IMR-90 (cell line): ENCODE measurements at regions not wholly inside any gene's neighbourhood (a gene's known extent, or its start where the extent isn't known, plus 50 kb on each side); places are given as distances from the start of the nearest gene placed in this dataset.

ENCODE experiments used
- ATAC-seq: fragments of 200-7000 bp; cut with Tn5 transposase; 2 replicates; pipeline ENCODE4 v1.9.1; 2020; ENCODE audit warnings: low read depth, mild to moderate bottlenecking, moderate library complexity
- BruUV-seq: library from RNA; stranded (reverse); fragments of 400-500 nt; replicated peaks from 2 replicates; lab custom pipeline; 2021; lab: Mats Ljungman, UMichigan
- CTCF ChIA-PET: fragments of 300-600 bp; formaldehyde crosslinking; extraction: SDS; loops from one replicate; lab custom pipeline; 2021; ENCODE audit warnings: antibody characterized with exemption; lab: Yijun Ruan, JAX
- POLR2A ChIA-PET: fragments of 300-600 bp; sonication (Branson Sonifier 250); formaldehyde crosslinking; loops from one replicate; lab custom pipeline; 2022; ENCODE audit warnings: antibody characterized with exemption; ENCODE audit not compliant: unreplicated experiment; lab: Charles Lee
- DNase-seq: peaks from one replicate; pipeline ENCODE4 v3.0.0; 2013
- H2AFZ ChIP-seq: replicated peaks from 2 replicates; pipeline ENCODE3; 2013; ENCODE audit warnings: low read length, mild to moderate bottlenecking; ENCODE audit not compliant: poor library complexity
- H2AK5ac ChIP-seq: 2 replicates; pipeline ENCODE4 v1.6.1; 2013; ENCODE audit warnings: low read depth, low read length, inconsistent platforms
- H2AK9ac ChIP-seq: replicated peaks from 2 replicates; pipeline ENCODE3; 2013; ENCODE audit warnings: mild to moderate bottlenecking, low read depth, low read length, moderate library complexity; ENCODE audit not compliant: poor library complexity
- H2BK120ac ChIP-seq: 2 replicates; pipeline ENCODE4 v1.6.1; 2013; ENCODE audit warnings: low read depth, low read length, inconsistent platforms
- H2BK15ac ChIP-seq: 3 replicates; pipeline ENCODE4 v1.6.1; 2013; ENCODE audit warnings: low read depth, low read length, inconsistent platforms
- H2BK20ac ChIP-seq: 2 replicates; pipeline ENCODE4 v1.6.1; 2013; ENCODE audit warnings: low read depth, mild to moderate bottlenecking, inconsistent platforms, low read length, moderate library complexity
- H2BK5ac ChIP-seq: 2 replicates; pipeline ENCODE4 v1.6.1; 2013; ENCODE audit warnings: mild to moderate bottlenecking, low read depth, low read length, inconsistent platforms; ENCODE audit not compliant: poor library complexity, severe bottlenecking
- H3K14ac ChIP-seq: replicated peaks from 2 replicates; pipeline ENCODE4 v1.6.1; 2013; ENCODE audit warnings: low read depth, low read length, inconsistent platforms
- H3K18ac ChIP-seq: 2 replicates; pipeline ENCODE4 v1.6.1; 2013; ENCODE audit warnings: low read depth, low read length, control low read depth
- H3K23ac ChIP-seq: 2 replicates; pipeline ENCODE4 v1.6.1; 2013; ENCODE audit warnings: low read depth, low read length, inconsistent platforms
- H3K27ac ChIP-seq: 2 replicates; pipeline ENCODE4 v1.5.1; 2013; ENCODE audit warnings: mild to moderate bottlenecking, control low read depth, low read length; ENCODE audit not compliant: insufficient read depth
- H3K27me3 ChIP-seq: 2 replicates; pipeline ENCODE4 v1.6.1; 2013; ENCODE audit warnings: low read length; ENCODE audit not compliant: control insufficient read depth, insufficient read depth
- H3K36me3 ChIP-seq: 2 replicates; pipeline ENCODE4 v1.6.1; 2013; ENCODE audit warnings: low read length, mixed read lengths; ENCODE audit not compliant: control insufficient read depth, insufficient read depth
- H3K4ac ChIP-seq: 2 replicates; pipeline ENCODE4 v1.6.1; 2013; ENCODE audit warnings: low read depth, low read length, inconsistent platforms
- H3K4me1 ChIP-seq: 2 replicates; pipeline ENCODE4 v1.6.1; 2013; ENCODE audit warnings: low read length, mixed read lengths; ENCODE audit not compliant: control insufficient read depth, insufficient read depth
- H3K4me2 ChIP-seq: 2 replicates; pipeline ENCODE4 v1.6.1; 2013; ENCODE audit warnings: low read depth, mild to moderate bottlenecking, control low read depth, low read length, moderate library complexity
- H3K4me3 ChIP-seq: 2 replicates; pipeline ENCODE4 v1.5.1; 2013; ENCODE audit warnings: low read depth, mild to moderate bottlenecking, control low read depth, low read length, moderate library complexity; ENCODE audit not compliant: insufficient read depth
- H3K56ac ChIP-seq: 2 replicates; pipeline ENCODE4 v1.6.1; 2013; ENCODE audit warnings: low read length, inconsistent platforms; ENCODE audit not compliant: insufficient read depth; ENCODE audit errors: extremely low read depth
- H3K79me1 ChIP-seq, 2 experiments: 2 replicates each; pipeline ENCODE4 v1.6.1; 2013; ENCODE audit warnings: low read length in 2 of 2, inconsistent platforms in 1 of 2, low read depth in 1 of 2
- H3K9ac ChIP-seq: 2 replicates; pipeline ENCODE4 v1.6.1; 2013; ENCODE audit warnings: low read depth, low read length, control low read depth
- H3K9me1 ChIP-seq: 2 replicates; pipeline ENCODE4 v1.6.1; 2013; ENCODE audit warnings: low read length, inconsistent platforms; ENCODE audit not compliant: insufficient read depth
- H3K9me3 ChIP-seq: 2 replicates; pipeline ENCODE4 v1.6.1; 2013; ENCODE audit warnings: low read length; ENCODE audit not compliant: control insufficient read depth, insufficient read depth
- H4K20me1 ChIP-seq: 2 replicates; pipeline ENCODE4 v1.6.1; 2013; ENCODE audit warnings: low read length, inconsistent platforms; ENCODE audit not compliant: insufficient read depth
- H4K5ac ChIP-seq: 2 replicates; pipeline ENCODE4 v1.6.1; 2013; ENCODE audit warnings: mild to moderate bottlenecking, low read depth, low read length, control low read depth
- H4K8ac ChIP-seq, 2 experiments: 2 replicates each; pipeline ENCODE4 v1.6.1; 2013; ENCODE audit warnings: low read depth in 2 of 2, low read length in 2 of 2, control low read depth in 1 of 2, inconsistent platforms in 1 of 2
- H4K91ac ChIP-seq: 2 replicates; pipeline ENCODE4 v1.6.1; 2013; ENCODE audit warnings: low read depth, low read length, inconsistent platforms; ENCODE audit not compliant: insufficient read depth
- BHLHE40 ChIP-seq: fragments of 150-350 bp; IDR thresholded peaks from 2 replicates; pipeline ENCODE4 v1.6.1; 2016; ENCODE audit warnings: mild to moderate bottlenecking, low read depth, low read length
- CEBPB ChIP-seq: IDR thresholded peaks from 2 replicates; pipeline ENCODE4 v1.6.1; 2012; ENCODE audit warnings: low read depth, low read length, improper control_type of control experiment
- CHD1 ChIP-seq: IDR thresholded peaks from 2 replicates; pipeline ENCODE4 v1.6.1; 2012; ENCODE audit warnings: low read depth, low read length, improper control_type of control experiment
- CTCF ChIP-seq: conservative IDR thresholded peaks from 2 replicates; pipeline ENCODE4 v1.5.1; 2012; ENCODE audit warnings: mild to moderate bottlenecking, low read depth, low read length, improper control_type of control experiment
- ELK1 ChIP-seq: fragments of 150-350 bp; IDR thresholded peaks from 2 replicates; pipeline ENCODE4 v1.6.1; 2016; ENCODE audit warnings: low read depth, mild to moderate bottlenecking, low read length, moderate library complexity, borderline replicate concordance
- MAZ ChIP-seq: IDR thresholded peaks from 2 replicates; pipeline ENCODE4 v1.6.1; 2012; ENCODE audit warnings: low read depth, mild to moderate bottlenecking, low read length, improper control_type of control experiment, moderate library complexity, borderline replicate concordance
- MXI1 ChIP-seq: IDR thresholded peaks from 2 replicates; pipeline ENCODE4 v1.6.1; 2012; ENCODE audit warnings: low read depth, mild to moderate bottlenecking, low read length, moderate library complexity, borderline replicate concordance
- NFE2L2 ChIP-seq: fragments of 150-350 bp; IDR thresholded peaks from 2 replicates; pipeline ENCODE4 v1.6.1; 2016; ENCODE audit warnings: low read depth, mild to moderate bottlenecking, low read length
- RAD21 ChIP-seq: IDR thresholded peaks from 2 replicates; pipeline ENCODE4 v1.6.1; 2012; ENCODE audit warnings: low read length, improper control_type of control experiment
- RCOR1 ChIP-seq: IDR thresholded peaks from 2 replicates; pipeline ENCODE4 v1.6.1; 2012; ENCODE audit warnings: mild to moderate bottlenecking, low read length, improper control_type of control experiment; ENCODE audit not compliant: insufficient replicate concordance
- RFX5 ChIP-seq: IDR thresholded peaks from 2 replicates; pipeline ENCODE4 v1.8.0; 2012; ENCODE audit warnings: low read depth, mild to moderate bottlenecking, low read length, moderate library complexity
- USF2 ChIP-seq: fragments of 150-350 bp; IDR thresholded peaks from 2 replicates; pipeline ENCODE4 v1.6.1; 2017; ENCODE audit warnings: mild to moderate bottlenecking, antibody characterized with exemption, low read length, low read depth
- WGBS, 2 experiments: methylation state at CpG; one replicate each; pipeline versions ENCODE4 v1.1.5 to v1.1.7; 2013; ENCODE audit warnings: missing lambda C conversion rate in 2 of 2; ENCODE audit not compliant: insufficient read length in 1 of 2; ENCODE audit errors: extremely low coverage in 2 of 2; 5-methylcytosine and 5-hydroxymethylcytosine counted together
- dilution Hi-C: fragments of 300-500 bp; cut with HindIII; formaldehyde crosslinking; loops from one replicate; pipeline ENCODE4 v1.14.3; 2018; ENCODE audit warnings: low sequenced_read_pairs; ENCODE audit not compliant: unreplicated experiment
- in situ Hi-C: fragments of 300-500 bp; cut with MboI; formaldehyde crosslinking; loops from 3 replicates; pipeline ENCODE4 v1.14.3; 2019; ENCODE audit warnings: low sequenced_read_pairs, inconsistent platforms, mixed read lengths
- intact Hi-C: fragments of 100-400 bp; cut with micrococcal nuclease; formaldehyde crosslinking; loops from 2 replicates; pipeline ENCODE4 v1.10.0; 2022

- Histone ChIP-seq H4K8ac (peak overlapping the region in 1 of 2 experiments; percentile 65; a peak in 2 of 4 replicates), H3K36me3 (no peaks in the 10 kb centered on the region), H2AFZ (no peak overlapping the region), H3K4me3 (no peak overlapping the region), H3K18ac (peak overlapping the region; percentile 91), H2BK20ac (peak overlapping the region; percentile 60; the same call in 1 of the 2 replicates), H2AK9ac (no peak overlapping the region), H3K27ac (no peak overlapping the region), H3K56ac (no peak overlapping the region), H3K4me1 (no peaks in the 10 kb centered on the region), H3K4ac (no peak overlapping the region), H3K14ac (no peak overlapping the region), H3K9ac (no peak overlapping the region), H4K5ac (no peak overlapping the region), H3K9me1 (no peaks in the 10 kb centered on the region), H4K91ac (no peak overlapping the region; the same call in 1 of the 2 replicates), H3K27me3 (no peaks in the 10 kb centered on the region), H3K4me2 (no peak overlapping the region), H2AK5ac (no peak overlapping the region; the same call in 1 of the 2 replicates), H3K79me1 (no peaks in the 10 kb centered on the region), H3K9me3 (no peaks in the 10 kb centered on the region), H2BK5ac (no peak overlapping the region), H2BK120ac (peak overlapping the region; percentile 60), H4K20me1 (no peaks in the 10 kb centered on the region), H3K23ac (0 out of 2 replicates have a peak overlapping the region, but pooled peaks have one; percentile 4), H2BK15ac (peak overlapping the region; percentile 77; the same call in 1 of the 3 replicates)
- no peak for ATAC-seq
- in situ Hi-C loops (loop anchor here (5.0 to 25.0 kb wide), 4 partner anchors 519 to 1229 kb away; no protein-coding TSS in a partner anchor), dilution Hi-C loops (no loop called here), intact Hi-C loops (loop anchor here (10.0 kb wide), 2 partner anchors 737 to 987 kb away; no protein-coding TSS in a partner anchor)
- TF ChIP-seq RAD21, result no peak
- no peak for TF ChIP-seq CHD1
- TF ChIP-seq CTCF, result no peak
- no peak for TF ChIP-seq ELK1
- no peak for TF ChIP-seq MAZ
- no peak for TF ChIP-seq RFX5
- TF ChIP-seq BHLHE40, result no peak
- TF ChIP-seq USF2, result no peak
- TF ChIP-seq NFE2L2, result no peak
- no peak for TF ChIP-seq MXI1
- TF ChIP-seq RCOR1, result no peak
- no peak for TF ChIP-seq CEBPB
- ChIA-PET CTCF (interaction anchor here (4.5 kb wide), 1 partner anchor 519 kb away, joined by 20 read pairs; no protein-coding TSS in a partner anchor), POLR2A (interaction anchor here (1.3 kb wide), 1 partner anchor 272 kb away, joined by 4 read pairs; the partner anchor contains the start of gene HGF)
- no CpG with 5 or more reads among the region's 1 CpG for WGBS, 2 experiments
- BruUV-seq, result no TSS peak
- no peak for DNase-seq
Measured at GRCh38 chr7:81498176-81498575, 271.7 kb downstream of the HGF start.
